ENCODE measurements at regions not wholly inside any gene's neighbourhood (a gene's known extent, or its start where the extent isn't known, plus 50 kb on each side); places are given as distances from the start of the nearest gene placed in this dataset.
"Not testable (repeated sequence)": the region's sequence is repeated elsewhere in the genome, so short reads cannot be mapped to it uniquely, and the experiment has no call there.

GRCh38 chr10:36765782-36766414 lies 359.5 kb upstream of the ANKRD30A start:
- DNase-seq (ENCODE audit: low read depth), result no peak

- no peak for DNase-seq (ENCODE audit: low read depth)
Observed at GRCh38 chr10:36764823-36765222, 360.6 kb upstream of the ANKRD30A start.

- no peak for DNase-seq (ENCODE audit: low read depth)
Observed at GRCh38 chr10:36761121-36761520, 364.3 kb upstream of the ANKRD30A start.

GRCh38 chr10:36759141-36759805 lies 366.1 kb upstream of the ANKRD30A start:
- no peak for DNase-seq (ENCODE audit: low read depth)

GRCh38 chr10:36748128-36748871 lies 377.1 kb upstream of the ANKRD30A start:
- no peak for DNase-seq (ENCODE audit: low read depth)

GRCh38 chr10:36739884-36740445 lies 385.4 kb upstream of the ANKRD30A start:
- no peak for DNase-seq (ENCODE audit: low read depth)

- DNase-seq (ENCODE audit: low read depth), result no peak
Observed at GRCh38 chr10:36738738-36739431, 386.5 kb upstream of the ANKRD30A start.

GRCh38 chr10:36736311-36736710 lies 389.1 kb upstream of the ANKRD30A start:
- no peak for DNase-seq (ENCODE audit: low read depth)

GRCh38 chr10:36734590-36734989 lies 390.8 kb upstream of the ANKRD30A start:
- not testable (repeated sequence) for DNase-seq (ENCODE audit: low read depth)

- DNase-seq (ENCODE audit: low read depth), result no peak
Observed at GRCh38 chr10:36730316-36730715, 395.1 kb upstream of the ANKRD30A start.

- DNase-seq (ENCODE audit: low read depth), result no peak
Observed at GRCh38 chr10:36728626-36729025, 396.8 kb upstream of the ANKRD30A start.

- DNase-seq (ENCODE audit: low read depth), result no peak
Observed at GRCh38 chr10:36725581-36726520, 399.5 kb upstream of the ANKRD30A start.

GRCh38 chr10:36722777-36723176 lies 402.6 kb upstream of the ANKRD30A start:
- DNase-seq (ENCODE audit: low read depth), result no peak

GRCh38 chr10:36721871-36722270 lies 403.5 kb upstream of the ANKRD30A start:
- DNase-seq (ENCODE audit: low read depth), result no peak

GRCh38 chr10:36720895-36721294 lies 404.5 kb upstream of the ANKRD30A start:
- DNase-seq (ENCODE audit: low read depth), result no peak

GRCh38 chr10:36717118-36717517 lies 408.3 kb upstream of the ANKRD30A start:
- no peak for DNase-seq (ENCODE audit: low read depth)

GRCh38 chr10:36716291-36716690 lies 409.1 kb upstream of the ANKRD30A start:
- no peak for DNase-seq (ENCODE audit: low read depth)

- no peak for DNase-seq (ENCODE audit: low read depth)
Observed at GRCh38 chr10:36712695-36713094, 412.7 kb upstream of the ANKRD30A start.

- DNase-seq (ENCODE audit: low read depth), result no peak
Observed at GRCh38 chr10:36711361-36711760, 414.0 kb upstream of the ANKRD30A start.

- no peak for DNase-seq (ENCODE audit: low read depth)
Observed at GRCh38 chr10:36704124-36704523, 421.3 kb upstream of the ANKRD30A start.

- DNase-seq (ENCODE audit: low read depth), result no peak
Observed at GRCh38 chr10:36703179-36703578, 422.2 kb upstream of the ANKRD30A start.

Data from T follicular helper cell (primary cell).